IMR-90 (cell line): ENCODE measurements at regions not wholly inside any gene's neighbourhood (a gene's known extent, or its start where the extent isn't known, plus 50 kb on each side); places are given as distances from the start of the nearest gene placed in this dataset.

Source experiments
- ATAC-seq: fragments of 200-7000 bp; cut with Tn5 transposase; 2 replicates; pipeline ENCODE4 v1.9.1; 2020; ENCODE audit warnings: low read depth, mild to moderate bottlenecking, moderate library complexity
- BruUV-seq: library from RNA; stranded (reverse); fragments of 400-500 nt; replicated peaks from 2 replicates; lab custom pipeline; 2021; lab: Mats Ljungman, UMichigan
- CTCF ChIA-PET: fragments of 300-600 bp; formaldehyde crosslinking; extraction: SDS; loops from one replicate; lab custom pipeline; 2021; ENCODE audit warnings: antibody characterized with exemption; lab: Yijun Ruan, JAX
- POLR2A ChIA-PET: fragments of 300-600 bp; sonication (Branson Sonifier 250); formaldehyde crosslinking; loops from one replicate; lab custom pipeline; 2022; ENCODE audit warnings: antibody characterized with exemption; ENCODE audit not compliant: unreplicated experiment; lab: Charles Lee
- DNase-seq: peaks from one replicate; pipeline ENCODE4 v3.0.0; 2013
- H2AFZ ChIP-seq: replicated peaks from 2 replicates; pipeline ENCODE3; 2013; ENCODE audit warnings: low read length, mild to moderate bottlenecking; ENCODE audit not compliant: poor library complexity
- H2AK5ac ChIP-seq: 2 replicates; pipeline ENCODE4 v1.6.1; 2013; ENCODE audit warnings: low read depth, low read length, inconsistent platforms
- H2AK9ac ChIP-seq: replicated peaks from 2 replicates; pipeline ENCODE3; 2013; ENCODE audit warnings: mild to moderate bottlenecking, low read depth, low read length, moderate library complexity; ENCODE audit not compliant: poor library complexity
- H2BK120ac ChIP-seq: 2 replicates; pipeline ENCODE4 v1.6.1; 2013; ENCODE audit warnings: low read depth, low read length, inconsistent platforms
- H2BK15ac ChIP-seq: 3 replicates; pipeline ENCODE4 v1.6.1; 2013; ENCODE audit warnings: low read depth, low read length, inconsistent platforms
- H2BK20ac ChIP-seq: 2 replicates; pipeline ENCODE4 v1.6.1; 2013; ENCODE audit warnings: low read depth, mild to moderate bottlenecking, inconsistent platforms, low read length, moderate library complexity
- H2BK5ac ChIP-seq: 2 replicates; pipeline ENCODE4 v1.6.1; 2013; ENCODE audit warnings: mild to moderate bottlenecking, low read depth, low read length, inconsistent platforms; ENCODE audit not compliant: poor library complexity, severe bottlenecking
- H3K14ac ChIP-seq: replicated peaks from 2 replicates; pipeline ENCODE4 v1.6.1; 2013; ENCODE audit warnings: low read depth, low read length, inconsistent platforms
- H3K18ac ChIP-seq: 2 replicates; pipeline ENCODE4 v1.6.1; 2013; ENCODE audit warnings: low read depth, low read length, control low read depth
- H3K23ac ChIP-seq: 2 replicates; pipeline ENCODE4 v1.6.1; 2013; ENCODE audit warnings: low read depth, low read length, inconsistent platforms
- H3K27ac ChIP-seq: 2 replicates; pipeline ENCODE4 v1.5.1; 2013; ENCODE audit warnings: mild to moderate bottlenecking, control low read depth, low read length; ENCODE audit not compliant: insufficient read depth
- H3K27me3 ChIP-seq: 2 replicates; pipeline ENCODE4 v1.6.1; 2013; ENCODE audit warnings: low read length; ENCODE audit not compliant: control insufficient read depth, insufficient read depth
- H3K36me3 ChIP-seq: 2 replicates; pipeline ENCODE4 v1.6.1; 2013; ENCODE audit warnings: low read length, mixed read lengths; ENCODE audit not compliant: control insufficient read depth, insufficient read depth
- H3K4ac ChIP-seq: 2 replicates; pipeline ENCODE4 v1.6.1; 2013; ENCODE audit warnings: low read depth, low read length, inconsistent platforms
- H3K4me1 ChIP-seq: 2 replicates; pipeline ENCODE4 v1.6.1; 2013; ENCODE audit warnings: low read length, mixed read lengths; ENCODE audit not compliant: control insufficient read depth, insufficient read depth
- H3K4me2 ChIP-seq: 2 replicates; pipeline ENCODE4 v1.6.1; 2013; ENCODE audit warnings: low read depth, mild to moderate bottlenecking, control low read depth, low read length, moderate library complexity
- H3K4me3 ChIP-seq: 2 replicates; pipeline ENCODE4 v1.5.1; 2013; ENCODE audit warnings: low read depth, mild to moderate bottlenecking, control low read depth, low read length, moderate library complexity; ENCODE audit not compliant: insufficient read depth
- H3K56ac ChIP-seq: 2 replicates; pipeline ENCODE4 v1.6.1; 2013; ENCODE audit warnings: low read length, inconsistent platforms; ENCODE audit not compliant: insufficient read depth; ENCODE audit errors: extremely low read depth
- H3K79me1 ChIP-seq, 2 experiments: 2 replicates each; pipeline ENCODE4 v1.6.1; 2013; ENCODE audit warnings: low read length in 2 of 2, inconsistent platforms in 1 of 2, low read depth in 1 of 2
- H3K9ac ChIP-seq: 2 replicates; pipeline ENCODE4 v1.6.1; 2013; ENCODE audit warnings: low read depth, low read length, control low read depth
- H3K9me1 ChIP-seq: 2 replicates; pipeline ENCODE4 v1.6.1; 2013; ENCODE audit warnings: low read length, inconsistent platforms; ENCODE audit not compliant: insufficient read depth
- H3K9me3 ChIP-seq: 2 replicates; pipeline ENCODE4 v1.6.1; 2013; ENCODE audit warnings: low read length; ENCODE audit not compliant: control insufficient read depth, insufficient read depth
- H4K20me1 ChIP-seq: 2 replicates; pipeline ENCODE4 v1.6.1; 2013; ENCODE audit warnings: low read length, inconsistent platforms; ENCODE audit not compliant: insufficient read depth
- H4K5ac ChIP-seq: 2 replicates; pipeline ENCODE4 v1.6.1; 2013; ENCODE audit warnings: mild to moderate bottlenecking, low read depth, low read length, control low read depth
- H4K8ac ChIP-seq, 2 experiments: 2 replicates each; pipeline ENCODE4 v1.6.1; 2013; ENCODE audit warnings: low read depth in 2 of 2, low read length in 2 of 2, control low read depth in 1 of 2, inconsistent platforms in 1 of 2
- H4K91ac ChIP-seq: 2 replicates; pipeline ENCODE4 v1.6.1; 2013; ENCODE audit warnings: low read depth, low read length, inconsistent platforms; ENCODE audit not compliant: insufficient read depth
- BHLHE40 ChIP-seq: fragments of 150-350 bp; IDR thresholded peaks from 2 replicates; pipeline ENCODE4 v1.6.1; 2016; ENCODE audit warnings: mild to moderate bottlenecking, low read depth, low read length
- CEBPB ChIP-seq: IDR thresholded peaks from 2 replicates; pipeline ENCODE4 v1.6.1; 2012; ENCODE audit warnings: low read depth, low read length, improper control_type of control experiment
- CHD1 ChIP-seq: IDR thresholded peaks from 2 replicates; pipeline ENCODE4 v1.6.1; 2012; ENCODE audit warnings: low read depth, low read length, improper control_type of control experiment
- CTCF ChIP-seq: conservative IDR thresholded peaks from 2 replicates; pipeline ENCODE4 v1.5.1; 2012; ENCODE audit warnings: mild to moderate bottlenecking, low read depth, low read length, improper control_type of control experiment
- ELK1 ChIP-seq: fragments of 150-350 bp; IDR thresholded peaks from 2 replicates; pipeline ENCODE4 v1.6.1; 2016; ENCODE audit warnings: low read depth, mild to moderate bottlenecking, low read length, moderate library complexity, borderline replicate concordance
- FOS ChIP-seq: fragments of 150-350 bp; IDR thresholded peaks from 2 replicates; pipeline ENCODE4 v1.6.1; 2016; ENCODE audit warnings: low read depth, low read length
- MAFK ChIP-seq: IDR thresholded peaks from 2 replicates; pipeline ENCODE4 v1.6.1; 2012; ENCODE audit warnings: low read depth, low read length, improper control_type of control experiment
- MAZ ChIP-seq: IDR thresholded peaks from 2 replicates; pipeline ENCODE4 v1.6.1; 2012; ENCODE audit warnings: low read depth, mild to moderate bottlenecking, low read length, improper control_type of control experiment, moderate library complexity, borderline replicate concordance
- MXI1 ChIP-seq: IDR thresholded peaks from 2 replicates; pipeline ENCODE4 v1.6.1; 2012; ENCODE audit warnings: low read depth, mild to moderate bottlenecking, low read length, moderate library complexity, borderline replicate concordance
- NFE2L2 ChIP-seq: fragments of 150-350 bp; IDR thresholded peaks from 2 replicates; pipeline ENCODE4 v1.6.1; 2016; ENCODE audit warnings: low read depth, mild to moderate bottlenecking, low read length
- POLR2A ChIP-seq: IDR thresholded peaks from 2 replicates; pipeline ENCODE4 v1.6.1; 2012; ENCODE audit warnings: mild to moderate bottlenecking, low read depth, low read length
- RAD21 ChIP-seq: IDR thresholded peaks from 2 replicates; pipeline ENCODE4 v1.6.1; 2012; ENCODE audit warnings: low read length, improper control_type of control experiment
- RCOR1 ChIP-seq: IDR thresholded peaks from 2 replicates; pipeline ENCODE4 v1.6.1; 2012; ENCODE audit warnings: mild to moderate bottlenecking, low read length, improper control_type of control experiment; ENCODE audit not compliant: insufficient replicate concordance
- RFX5 ChIP-seq: IDR thresholded peaks from 2 replicates; pipeline ENCODE4 v1.8.0; 2012; ENCODE audit warnings: low read depth, mild to moderate bottlenecking, low read length, moderate library complexity
- SMC3 ChIP-seq: fragments of 150-350 bp; IDR thresholded peaks from 2 replicates; pipeline ENCODE4 v1.6.1; 2016; ENCODE audit warnings: low read depth, mild to moderate bottlenecking, antibody characterized with exemption, low read length, moderate library complexity
- WGBS, 2 experiments: methylation state at CpG; one replicate each; pipeline versions ENCODE4 v1.1.5 to v1.1.7; 2013; ENCODE audit warnings: missing lambda C conversion rate in 2 of 2; ENCODE audit not compliant: insufficient read length in 1 of 2; ENCODE audit errors: extremely low coverage in 2 of 2; 5-methylcytosine and 5-hydroxymethylcytosine counted together
- dilution Hi-C: fragments of 300-500 bp; cut with HindIII; formaldehyde crosslinking; loops from one replicate; pipeline ENCODE4 v1.14.3; 2018; ENCODE audit warnings: low sequenced_read_pairs; ENCODE audit not compliant: unreplicated experiment
- in situ Hi-C: fragments of 300-500 bp; cut with MboI; formaldehyde crosslinking; loops from 3 replicates; pipeline ENCODE4 v1.14.3; 2019; ENCODE audit warnings: low sequenced_read_pairs, inconsistent platforms, mixed read lengths
- intact Hi-C: fragments of 100-400 bp; cut with micrococcal nuclease; formaldehyde crosslinking; loops from 2 replicates; pipeline ENCODE4 v1.10.0; 2022
- TF ChIP-seq, protein P1 (sequence below): fragments of 150-350 bp; IDR thresholded peaks from 2 replicates; pipeline ENCODE4 v1.6.1; 2017; ENCODE audit warnings: mild to moderate bottlenecking, antibody characterized with exemption, low read length, low read depth

- in situ Hi-C loops = no loop called here
- no peaks in the 10 kb centered on the region for H3K36me3 ChIP-seq
- ChIA-PET CTCF (no interaction called here), POLR2A (no interaction called here)
- TF ChIP-seq RCOR1 = no peak
- TF ChIP-seq, protein P1, sequence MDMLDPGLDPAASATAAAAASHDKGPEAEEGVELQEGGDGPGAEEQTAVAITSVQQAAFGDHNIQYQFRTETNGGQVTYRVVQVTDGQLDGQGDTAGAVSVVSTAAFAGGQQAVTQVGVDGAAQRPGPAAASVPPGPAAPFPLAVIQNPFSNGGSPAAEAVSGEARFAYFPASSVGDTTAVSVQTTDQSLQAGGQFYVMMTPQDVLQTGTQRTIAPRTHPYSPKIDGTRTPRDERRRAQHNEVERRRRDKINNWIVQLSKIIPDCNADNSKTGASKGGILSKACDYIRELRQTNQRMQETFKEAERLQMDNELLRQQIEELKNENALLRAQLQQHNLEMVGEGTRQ = no peak
- TF ChIP-seq CHD1 = no peak
- no peak for TF ChIP-seq CTCF
- TF ChIP-seq MAFK = no peak
- no peak for TF ChIP-seq BHLHE40
- no peak for TF ChIP-seq RAD21
- TF ChIP-seq SMC3 = no peak
- no peak for TF ChIP-seq POLR2A
- TF ChIP-seq MXI1 = no peak
- no peak for TF ChIP-seq NFE2L2
- TF ChIP-seq RFX5 = no peak
- TF ChIP-seq CEBPB = no peak
- TF ChIP-seq MAZ = no peak
- no peak for TF ChIP-seq ELK1
- no peak for TF ChIP-seq FOS
- H3K4me3 ChIP-seq = no peak overlapping the region
- H2BK15ac ChIP-seq = no peak overlapping the region
- intact Hi-C loops = no loop called here
- H3K9ac ChIP-seq = no peak overlapping the region
- H4K91ac ChIP-seq = no peak overlapping the region
- H3K18ac ChIP-seq = no peak overlapping the region
- H3K4me2 ChIP-seq = no peak overlapping the region
- no peak overlapping the region for H3K4ac ChIP-seq
- H3K79me1 ChIP-seq = no peaks in the 10 kb centered on the region
- no peak overlapping the region for H2BK20ac ChIP-seq
- H2AFZ ChIP-seq = no peak overlapping the region
- H3K27ac ChIP-seq = no peak overlapping the region
- no peak overlapping the region for H2AK9ac ChIP-seq
- dilution Hi-C loops = no loop called here
- H2AK5ac ChIP-seq = no peak overlapping the region; the same call in 1 of the 2 replicates
- H4K8ac ChIP-seq = no peak overlapping the region
- no CpG with 5 or more reads among the region's 3 CpGs for WGBS, 2 experiments
- BruUV-seq = no TSS peak
- peaks cover 7% of the 10 kb centered on the region for H3K9me1 ChIP-seq
- no peak overlapping the region for H4K5ac ChIP-seq
- no peak for ATAC-seq
- H4K20me1 ChIP-seq = no peaks in the 10 kb centered on the region
- H3K9me3 ChIP-seq = no peaks in the 10 kb centered on the region
- H3K14ac ChIP-seq = no peak overlapping the region
- peaks cover 3% of the 10 kb centered on the region for H3K4me1 ChIP-seq
- no peak overlapping the region for H2BK5ac ChIP-seq
- no peak overlapping the region for H2BK120ac ChIP-seq
- no peaks in the 10 kb centered on the region for H3K27me3 ChIP-seq
- H3K23ac ChIP-seq = no peak overlapping the region
- no peak for DNase-seq
- H3K56ac ChIP-seq = no peak overlapping the region
Observed at GRCh38 chr11:110003426-110003825, 89.8 kb upstream of the ZC3H12C start.
